ENCODE measurements at regions not wholly inside any gene's neighbourhood (a gene's known extent, or its start where the extent isn't known, plus 50 kb on each side); places are given as distances from the start of the nearest gene placed in this dataset.
"Not testable (repeated sequence)": the region's sequence is repeated elsewhere in the genome, so short reads cannot be mapped to it uniquely, and the experiment has no call there.

DNA sequence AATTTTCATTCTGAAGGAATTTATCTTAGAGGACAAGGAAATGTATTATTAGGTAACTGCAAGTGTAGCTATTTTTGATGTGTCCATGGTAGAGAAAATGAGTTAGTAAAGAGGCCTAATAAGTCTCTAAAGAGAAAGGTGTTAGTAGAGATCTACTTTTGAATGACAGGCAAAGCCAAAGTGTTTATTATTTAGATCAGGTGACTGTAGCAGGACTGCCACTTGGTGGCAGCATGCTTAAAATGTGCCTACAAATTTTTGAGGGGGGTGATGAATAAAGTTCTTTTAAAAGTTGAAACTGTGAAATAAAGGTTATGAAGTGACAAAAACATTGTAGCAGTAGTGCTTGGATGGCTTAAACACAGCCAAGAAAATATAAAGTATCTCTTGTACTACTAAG lies 421.5 kb upstream of the MEIS1 start:
- no peak for DNase-seq

DNA sequence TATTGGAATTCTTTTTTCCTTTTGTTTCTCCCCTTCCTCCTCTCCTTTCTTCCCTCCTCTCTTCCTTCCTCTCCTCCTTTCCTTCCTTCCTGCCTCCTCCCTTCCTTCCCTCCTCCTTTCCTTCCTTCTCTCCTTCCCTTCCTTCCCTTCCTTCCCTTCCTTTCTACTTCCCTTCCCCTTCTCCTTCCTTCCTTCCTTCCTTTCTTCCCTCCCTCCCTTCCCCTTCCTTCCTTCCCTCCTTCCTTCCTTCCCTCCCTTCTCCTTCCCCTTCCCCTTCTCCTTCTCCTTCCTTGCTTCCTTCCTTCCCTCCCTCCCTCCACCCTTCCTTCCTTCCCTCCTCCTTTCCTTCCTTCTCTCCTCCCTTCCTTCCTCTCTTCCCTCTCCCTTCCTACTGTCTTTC lies 431.0 kb upstream of the MEIS1 start:
- DNase-seq: no peak

DNA sequence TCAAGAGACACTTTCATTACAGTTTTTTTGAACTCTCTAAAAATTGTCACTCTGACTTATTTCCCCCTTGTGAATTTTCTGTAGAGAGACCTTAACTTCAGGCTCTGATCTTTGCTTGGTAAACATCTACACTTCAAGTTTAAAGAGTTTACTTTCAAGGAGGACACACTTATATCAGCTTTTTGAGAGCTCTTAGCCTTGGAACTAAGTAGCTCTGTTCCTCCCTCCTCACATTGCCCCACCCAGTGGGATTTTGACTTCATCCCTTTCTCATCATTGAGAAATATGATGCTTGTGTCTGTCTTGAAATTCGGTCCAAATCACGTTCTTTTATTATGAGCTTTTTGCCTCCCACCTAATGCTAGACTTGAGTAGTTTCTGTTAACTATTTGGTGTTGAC lies 433.4 kb upstream of the MEIS1 start:
- no peak for DNase-seq

DNA sequence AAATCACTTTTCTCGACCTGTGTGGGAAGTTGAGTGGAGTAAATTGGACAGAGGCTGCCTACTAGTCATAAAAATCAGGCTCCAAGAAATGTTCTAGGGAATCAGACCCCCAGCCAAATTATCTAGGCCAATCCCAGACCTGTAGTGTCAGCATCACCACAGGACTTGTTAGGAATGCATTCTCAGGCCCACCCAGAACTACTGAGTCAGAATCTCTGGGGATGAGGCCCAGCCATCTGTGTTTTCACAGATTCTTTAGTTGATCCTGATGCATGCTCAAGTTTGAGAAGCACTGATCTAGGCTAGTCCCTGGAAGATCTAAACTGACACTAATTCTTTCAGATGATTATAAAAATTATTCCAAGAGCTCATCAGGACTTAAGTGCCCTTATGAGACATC lies 434.0 kb upstream of the MEIS1 start:
- no peak for DNase-seq

DNA sequence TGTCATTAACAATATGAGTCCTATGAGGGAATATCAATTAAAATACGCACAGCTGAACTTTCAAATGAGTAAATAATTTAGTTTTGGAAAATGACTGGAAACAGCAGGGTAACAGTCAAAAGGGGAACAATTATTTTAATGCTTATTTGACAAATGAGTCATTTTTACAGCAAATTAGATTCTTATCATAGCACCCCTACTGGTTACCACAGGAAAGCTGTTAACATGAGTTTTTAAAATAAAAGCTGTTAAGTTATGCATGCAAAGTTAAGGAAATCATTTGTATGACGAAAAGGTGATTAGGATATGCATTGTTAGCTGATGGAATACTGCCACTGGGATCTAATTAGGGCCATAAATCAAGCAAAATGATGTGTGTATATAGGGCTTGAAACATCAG lies 435.1 kb upstream of the MEIS1 start:
- DNase-seq: no peak

DNA sequence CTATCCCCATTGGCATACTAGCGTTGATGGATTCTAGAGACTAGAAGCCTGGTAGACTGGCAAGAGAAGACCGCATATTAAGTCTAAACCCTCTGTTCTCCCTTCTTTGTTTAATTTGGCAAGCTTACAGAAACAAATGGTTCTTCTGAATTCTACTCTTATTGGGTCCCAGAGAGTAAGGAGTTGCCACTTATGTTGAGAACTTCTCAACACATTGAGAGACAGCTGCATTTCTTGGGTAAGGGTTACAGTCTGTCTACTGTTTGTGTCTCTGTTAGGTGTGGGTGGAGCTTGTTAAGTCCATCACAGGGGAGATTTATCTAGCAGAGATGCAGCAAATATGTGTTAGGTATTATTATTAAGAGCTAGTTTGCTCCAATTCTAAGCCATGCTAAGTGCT lies 435.8 kb upstream of the MEIS1 start:
- DNase-seq: no peak

DNA sequence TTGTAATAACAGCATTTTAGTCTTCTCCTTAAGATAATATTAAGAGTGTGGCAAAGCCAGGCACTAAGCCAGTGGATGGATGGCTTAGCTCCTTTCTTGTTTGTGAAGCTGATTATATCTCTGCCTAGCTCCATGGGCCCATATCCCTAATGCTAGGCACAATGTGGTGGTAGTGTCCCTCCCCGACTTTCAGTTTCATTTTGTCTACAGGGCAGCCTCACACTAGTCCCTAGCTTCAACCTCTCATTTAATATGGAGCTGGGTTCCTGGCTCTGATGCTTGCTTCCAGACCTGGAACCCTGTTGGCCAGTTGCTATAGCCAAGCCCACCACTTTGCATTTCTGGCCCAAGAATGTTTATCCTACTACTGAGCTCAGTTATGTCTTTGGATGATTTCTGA lies 437.0 kb upstream of the MEIS1 start:
- no peak for DNase-seq

DNA sequence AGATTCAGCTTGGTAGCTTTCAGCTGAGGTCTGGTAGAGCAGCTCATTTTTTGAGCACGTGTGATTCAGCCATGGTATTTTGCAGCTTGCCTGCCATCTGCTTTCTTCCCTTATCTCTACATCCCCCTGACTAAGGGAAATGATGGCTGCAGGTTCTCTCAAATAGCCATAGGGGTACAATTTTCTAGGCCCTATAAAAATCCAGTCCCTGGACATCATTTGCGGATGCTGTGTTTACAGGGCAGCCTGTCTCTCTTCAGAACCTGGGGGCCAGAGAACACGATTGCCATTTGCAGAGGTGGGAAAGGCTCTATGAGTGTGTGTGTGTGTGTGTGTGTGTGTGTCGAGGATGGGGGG lies 442.7 kb upstream of the MEIS1 start:
- DNase-seq: no peak

DNA sequence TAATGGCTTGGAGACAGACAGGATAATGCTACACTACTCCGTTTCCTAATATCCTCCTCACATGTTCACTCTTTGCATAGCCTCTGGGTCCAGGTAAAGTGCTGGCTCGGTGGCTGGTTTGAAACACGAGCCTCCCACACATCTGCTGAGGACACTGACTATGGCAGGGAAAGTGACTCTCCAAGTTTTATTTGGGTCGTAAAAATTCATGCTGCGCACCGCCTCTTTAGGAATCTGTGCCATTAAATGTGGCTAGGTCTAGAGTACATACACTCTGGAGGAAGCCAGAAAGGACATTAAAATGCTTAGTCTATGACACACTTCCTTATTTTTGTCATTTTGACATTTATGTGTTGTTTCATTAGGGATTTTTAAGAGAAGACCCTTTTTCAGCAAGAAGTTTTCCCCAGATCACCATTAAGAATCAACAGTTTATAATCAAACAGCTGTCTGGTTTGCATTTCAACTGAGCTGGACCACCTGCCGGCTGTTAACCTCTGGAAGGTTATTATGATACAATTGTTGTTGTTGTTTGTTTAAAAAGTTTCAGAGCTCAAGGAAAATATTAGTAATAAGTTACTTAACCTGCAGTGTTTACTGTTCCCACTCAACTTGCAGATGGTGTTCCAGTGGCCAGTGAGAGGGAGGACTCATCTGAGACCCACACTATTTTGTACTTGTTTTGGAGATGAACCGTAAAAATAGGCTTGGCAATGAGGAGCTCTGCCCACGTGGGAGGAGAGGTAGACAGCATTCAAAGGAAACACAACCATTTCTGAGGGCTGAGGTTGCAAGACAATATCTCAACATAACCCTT lies 443.3 kb upstream of the MEIS1 start:
- DNase-seq: peak; percentile 36

DNA sequence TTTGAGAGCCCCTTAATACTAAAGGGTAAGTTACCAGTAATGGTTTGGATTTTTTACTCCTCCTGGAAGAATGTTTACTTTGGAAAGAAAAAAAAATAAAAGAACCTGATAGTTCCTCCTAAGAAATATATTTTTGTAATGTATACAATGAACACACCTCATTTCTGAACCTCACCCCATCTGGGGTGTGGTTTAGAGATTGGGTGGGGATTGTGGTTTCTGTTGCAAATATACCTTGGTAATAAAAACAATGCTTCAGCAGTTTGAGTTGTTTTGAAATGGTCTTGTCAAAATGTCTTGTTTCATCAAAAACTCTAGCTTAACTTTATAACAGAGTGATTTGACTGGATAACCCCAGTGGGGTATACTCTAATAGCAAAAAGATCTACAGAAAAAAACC lies 448.9 kb upstream of the MEIS1 start:
- no peak for DNase-seq

DNA sequence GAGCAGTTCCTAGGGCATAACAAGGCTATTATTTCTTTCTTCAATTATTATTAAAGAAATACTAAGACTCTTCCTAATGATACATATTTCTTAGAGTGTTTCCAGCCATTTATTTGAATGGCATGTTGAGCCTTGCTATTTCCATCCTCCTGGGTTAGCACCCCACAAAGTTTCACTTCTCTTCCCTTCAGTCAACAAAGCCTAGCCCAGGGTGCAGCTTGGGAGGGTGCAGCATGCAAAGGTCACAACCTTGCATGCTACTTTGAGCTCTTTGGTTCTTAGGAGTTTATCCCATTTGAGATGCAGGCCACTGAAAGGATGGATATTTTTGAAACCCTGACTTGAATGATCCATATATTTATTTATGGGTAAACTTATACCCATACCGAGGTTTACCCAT lies 454.4 kb upstream of the MEIS1 start:
- no peak for DNase-seq

DNA sequence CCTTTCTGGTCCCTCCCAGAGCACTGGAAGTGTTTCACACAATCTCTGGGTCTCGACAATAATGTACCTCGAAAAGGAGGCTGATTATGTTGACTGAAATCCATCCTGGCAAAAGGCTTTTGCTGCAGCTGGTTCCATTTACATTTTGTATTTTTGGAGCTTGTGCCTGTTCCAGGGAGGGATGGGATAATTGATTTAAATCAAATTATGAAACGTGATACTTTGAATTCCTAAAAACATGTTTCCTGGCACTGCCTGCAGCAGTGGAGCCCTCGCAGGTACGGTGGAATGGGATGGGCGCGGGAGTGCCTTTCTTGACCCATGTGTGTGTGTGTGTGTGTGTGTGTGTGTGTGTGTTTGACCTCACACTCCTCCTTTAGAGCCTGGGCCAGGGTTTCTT lies 455.5 kb upstream of the MEIS1 start:
- no peak for DNase-seq

DNA sequence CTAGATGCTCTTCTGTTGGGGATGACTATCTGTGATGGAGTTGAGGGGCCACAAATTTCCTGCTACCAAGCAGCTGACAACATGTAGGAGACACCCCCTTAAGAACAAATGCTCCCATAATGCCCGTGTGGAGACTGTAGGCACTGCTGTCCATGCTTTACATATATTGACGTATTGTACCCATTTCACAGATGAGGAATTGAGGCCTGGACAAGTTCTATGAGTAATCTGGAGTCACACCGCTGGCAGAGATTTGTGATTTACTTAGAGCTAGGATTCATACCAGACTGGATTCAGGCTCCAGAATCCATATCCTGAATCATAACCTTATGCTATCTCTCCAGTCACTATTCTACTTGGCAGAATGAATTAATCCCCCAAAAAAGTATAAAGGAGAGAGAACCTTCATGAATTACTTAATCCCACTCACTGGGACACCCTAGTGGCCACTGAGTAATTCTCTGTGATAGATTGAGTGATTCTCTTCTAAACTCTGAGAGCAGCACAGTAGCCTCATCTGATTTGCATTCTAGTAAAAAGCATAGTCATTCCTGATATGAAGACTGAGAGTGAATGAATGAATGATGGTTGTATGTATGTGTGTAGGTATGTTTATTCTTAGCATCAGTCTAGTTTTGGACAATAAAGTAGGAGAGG lies 460.7 kb upstream of the MEIS1 start:
- no peak for DNase-seq

DNA sequence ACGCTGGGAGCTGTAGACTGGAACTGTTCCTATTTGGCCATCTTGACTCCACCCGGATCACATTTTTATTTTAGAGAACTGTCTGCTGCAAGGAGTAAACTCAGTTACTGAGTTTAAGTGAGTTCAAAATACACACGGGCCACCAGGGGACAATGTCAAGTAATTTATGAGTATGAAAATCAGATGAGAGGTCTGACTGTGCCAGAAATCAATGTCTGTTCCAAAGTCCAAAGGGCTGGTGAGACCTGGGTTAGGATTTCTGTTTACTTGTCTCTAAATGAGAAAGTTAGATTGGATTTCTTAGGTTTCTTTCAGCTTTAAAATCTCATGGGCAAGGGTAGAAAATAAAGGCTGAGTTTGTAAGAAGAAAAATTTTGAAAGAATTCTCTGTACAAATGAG lies 465.8 kb upstream of the MEIS1 start:
- DNase-seq: no peak

DNA sequence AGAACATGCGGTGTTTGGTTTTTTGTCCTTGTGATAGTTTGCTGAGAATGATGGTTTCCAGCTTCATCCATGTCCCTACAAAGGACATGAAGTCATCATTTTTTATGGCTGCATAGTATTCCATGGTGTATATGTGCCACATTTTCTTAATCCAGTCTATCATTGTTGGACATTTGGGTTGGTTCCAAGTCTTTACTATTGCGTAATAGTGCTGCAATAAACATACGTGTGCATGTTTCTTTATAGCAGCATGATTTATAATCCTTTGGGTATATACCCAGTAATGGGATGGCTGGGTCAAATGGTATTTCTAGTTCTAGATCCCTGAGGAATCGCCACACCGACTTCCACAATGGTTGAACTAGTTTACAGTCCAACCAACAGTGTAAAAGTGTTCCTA lies 471.6 kb upstream of the MEIS1 start:
- DNase-seq: not testable (repeated sequence)

DNA sequence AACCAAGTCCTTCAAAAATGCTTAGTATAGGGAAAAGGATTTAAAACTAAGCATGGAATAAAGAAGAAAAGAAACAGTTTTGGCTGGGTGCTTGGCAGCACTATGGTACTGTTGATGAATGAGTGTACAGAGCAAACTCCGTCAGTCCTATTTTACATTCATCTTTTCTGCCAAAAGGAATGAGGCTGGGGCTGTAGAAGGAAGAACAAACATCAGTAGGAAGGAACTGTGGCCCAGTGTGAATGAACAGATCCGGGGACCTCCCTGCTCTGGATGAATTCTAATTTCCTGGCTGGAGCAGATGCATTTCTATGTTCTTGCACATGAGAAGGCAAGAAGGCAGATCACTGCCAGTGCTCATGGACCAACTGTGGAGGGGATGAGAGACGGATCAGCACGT lies 474.0 kb upstream of the MEIS1 start:
- DNase-seq: no peak

DNA sequence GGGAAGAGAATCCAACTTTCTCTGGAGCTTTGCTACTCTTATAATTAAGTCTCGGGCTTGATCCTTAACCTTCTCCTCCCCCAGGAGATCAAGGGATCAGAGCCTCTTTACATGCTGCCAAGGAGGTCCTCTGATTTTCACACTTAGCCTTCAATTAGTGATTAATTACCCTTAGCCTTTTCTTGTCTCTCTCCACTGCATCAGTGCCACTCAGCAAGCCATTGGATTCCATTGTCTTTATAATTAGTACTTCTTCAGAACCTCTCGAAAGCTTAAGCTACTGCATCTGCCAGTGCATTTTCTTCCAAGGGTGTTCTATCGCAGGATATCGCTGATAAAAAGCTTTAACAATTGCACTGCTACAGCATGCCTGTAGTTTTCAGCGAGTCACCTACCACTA lies 477.0 kb upstream of the MEIS1 start:
- DNase-seq: no peak

DNA sequence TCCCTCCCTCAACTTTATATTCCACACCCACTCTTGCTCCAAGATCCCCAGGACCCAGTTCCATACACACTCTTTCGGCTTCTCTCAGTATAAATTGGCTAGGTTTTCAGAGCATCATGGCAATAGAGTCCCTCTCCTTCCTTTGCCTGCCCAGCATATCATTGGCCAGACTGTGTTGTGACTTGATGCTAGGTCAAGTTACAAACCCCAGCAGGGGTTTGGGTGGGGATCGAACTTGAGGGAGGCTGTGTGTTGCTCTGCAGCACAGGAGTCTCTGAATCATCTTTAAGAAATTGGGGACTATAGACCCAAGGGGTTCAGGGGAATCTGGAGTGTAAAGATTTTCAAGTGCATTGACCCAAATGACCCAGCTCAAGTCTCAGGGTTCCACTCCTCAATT lies 477.5 kb upstream of the MEIS1 start:
- no peak for DNase-seq

DNA sequence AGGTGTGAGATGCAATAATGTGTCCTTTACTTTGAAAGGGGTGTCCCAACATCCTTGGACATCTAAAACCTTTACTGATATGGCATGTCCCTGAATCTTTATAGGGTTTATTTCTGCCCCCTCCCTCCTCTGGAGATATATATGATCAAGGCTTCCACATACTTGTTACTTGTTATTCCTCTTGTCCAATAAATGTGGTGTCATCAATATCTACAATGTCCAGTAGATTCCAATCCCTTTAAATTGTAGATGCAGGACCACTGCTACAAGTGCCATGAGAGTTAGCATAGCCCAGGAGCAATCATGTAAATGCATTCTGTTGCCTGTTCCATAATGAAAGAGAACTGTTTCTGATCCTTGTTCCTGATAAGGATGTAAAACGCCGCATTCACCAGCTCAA lies 479.7 kb upstream of the MEIS1 start:
- DNase-seq: no peak

DNA sequence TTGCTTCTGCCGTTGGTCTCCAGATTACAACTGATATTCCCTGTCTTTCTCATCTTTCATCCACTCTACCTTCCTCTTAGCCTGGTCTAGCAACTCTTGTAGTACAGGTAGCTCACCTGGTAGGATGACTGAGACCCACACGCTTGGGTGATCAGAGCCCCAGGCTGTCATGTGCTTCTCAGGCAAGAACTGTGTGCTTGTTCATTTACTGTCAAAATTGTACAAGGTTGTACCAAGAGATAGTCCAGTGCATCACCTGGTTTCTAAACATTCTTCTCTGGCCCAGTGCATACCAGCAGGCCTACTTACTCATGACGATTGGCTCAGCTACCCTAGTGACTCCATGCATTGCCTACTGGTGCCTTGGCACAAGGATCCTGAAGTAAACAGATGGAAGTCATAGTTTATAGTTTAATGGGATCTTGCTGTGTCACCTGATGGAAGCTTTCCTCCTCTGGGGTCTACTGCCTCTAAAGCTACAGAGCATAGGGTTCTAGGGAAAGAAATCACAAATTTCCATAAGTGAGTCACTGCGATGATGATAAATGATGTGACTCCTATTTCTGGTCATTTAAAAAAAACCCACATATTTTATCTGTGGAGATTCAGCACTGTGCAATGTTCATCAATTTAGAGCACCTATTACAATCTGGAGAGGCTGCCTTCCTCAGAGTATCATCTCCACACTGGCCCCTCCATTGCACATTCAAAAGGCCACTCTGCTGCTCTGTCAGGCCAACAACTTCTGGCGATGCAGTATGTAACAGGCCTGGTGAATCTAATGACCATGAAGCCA lies 481.8 kb upstream of the MEIS1 start:
- no peak for DNase-seq

DNA sequence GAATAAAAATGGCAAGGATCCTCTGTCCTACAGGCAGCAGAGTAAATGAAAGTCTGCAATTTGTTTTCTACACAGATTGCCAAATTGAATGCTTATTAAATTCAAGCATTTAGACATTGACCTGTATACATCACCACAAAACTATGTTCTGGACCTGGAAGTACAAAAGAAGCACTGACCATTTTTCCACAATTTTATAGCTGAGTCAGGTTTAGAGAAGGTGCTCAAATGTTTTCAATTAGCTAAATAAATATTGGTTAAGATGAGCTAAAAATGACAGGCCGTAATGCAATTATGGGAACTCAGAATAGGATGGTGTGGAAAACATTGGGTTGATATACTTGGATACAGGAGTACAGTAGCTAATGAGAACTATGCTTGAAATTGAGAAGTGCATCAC lies 490.7 kb upstream of the MEIS1 start:
- no peak for DNase-seq

DNA sequence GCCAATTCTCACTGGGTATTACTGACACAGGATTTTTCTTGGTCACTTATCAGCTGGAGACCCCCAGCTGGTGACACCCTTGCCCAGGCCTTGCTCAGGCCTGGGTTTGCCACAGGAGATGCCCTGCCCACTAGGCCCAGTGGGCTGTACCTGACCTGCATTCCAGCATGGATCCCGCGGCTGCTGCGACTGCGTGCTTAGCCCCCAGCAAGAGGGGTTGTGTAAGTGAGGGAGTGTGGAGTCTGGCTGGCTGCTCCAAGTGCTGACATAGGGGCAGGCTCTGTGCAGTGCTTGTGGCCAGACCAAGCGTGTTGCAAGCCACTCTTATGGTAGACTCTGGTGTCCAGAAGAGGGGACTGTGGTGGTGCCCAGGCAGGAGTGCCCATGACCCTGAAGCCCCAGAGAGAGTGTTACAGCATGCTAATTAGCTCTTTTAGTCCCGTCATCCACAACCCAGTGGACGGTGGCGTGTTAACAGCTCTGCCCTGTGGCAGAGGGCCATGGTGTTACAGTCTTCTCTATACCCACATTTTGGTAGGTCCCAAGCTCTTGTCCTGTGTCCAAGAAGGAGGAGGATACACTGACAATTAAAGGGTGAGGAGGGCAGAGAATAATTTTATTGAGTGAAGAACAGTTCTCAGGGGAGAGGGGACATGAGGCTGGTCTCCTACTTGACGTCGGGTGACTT lies 491.7 kb upstream of the MEIS1 start:
- no peak for DNase-seq

DNA sequence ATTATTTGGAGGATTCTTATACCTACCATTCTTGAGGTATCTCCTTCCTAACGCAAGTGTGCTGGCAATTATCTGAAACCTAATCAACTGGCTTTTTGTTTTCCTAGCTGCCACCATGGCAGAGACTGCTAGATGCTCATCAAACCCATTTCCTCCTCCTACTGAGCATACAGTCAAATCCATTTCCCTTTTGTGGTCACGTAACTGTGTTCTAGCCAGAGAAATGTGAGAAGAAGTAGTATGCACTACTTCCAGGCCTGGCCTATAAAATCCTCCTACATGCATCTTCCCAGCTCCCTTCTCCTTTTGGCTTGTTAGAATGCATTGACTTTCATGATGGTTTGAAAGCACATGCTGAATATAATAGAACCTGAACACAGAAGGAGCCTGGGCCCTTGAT lies 494.1 kb upstream of the MEIS1 start:
- no peak for DNase-seq

DNA sequence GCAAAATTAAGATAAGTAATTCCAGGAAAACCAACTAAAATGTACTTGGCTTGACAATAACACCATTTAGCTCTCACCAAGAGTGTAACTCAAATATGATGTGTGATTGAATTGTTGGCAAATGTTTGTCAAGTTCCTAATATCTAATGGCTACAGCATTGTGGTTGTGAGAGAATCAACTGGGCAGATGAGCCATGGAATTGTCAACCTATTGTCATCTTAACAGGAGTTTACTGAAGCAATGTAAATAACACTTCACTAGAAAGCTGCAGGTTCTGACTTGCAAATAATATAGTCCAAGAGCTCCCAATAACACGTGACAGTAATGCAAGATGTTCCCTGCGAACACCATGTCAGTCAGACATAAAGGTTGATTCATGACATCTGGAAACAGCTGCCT lies 495.2 kb upstream of the MEIS1 start:
- DNase-seq: no peak

Data from DMS 273 treated with DMSO at 0.1 percent for 48 hours (cell line).